Upper lobe of right lung (tissue), 1 donor: ENCODE measurements at regions not wholly inside any gene's neighbourhood (a gene's known extent, or its start where the extent isn't known, plus 50 kb on each side); places are given as distances from the start of the nearest gene placed in this dataset.
"Not testable (repeated sequence)": the region's sequence is repeated elsewhere in the genome, so short reads cannot be mapped to it uniquely, and the experiment has no call there.

Experiments used
- ATAC-seq: fragments of 200-7000 bp; cut with Tn5 transposase; one replicate; pipeline ENCODE4 v1.9.1; 2020; ENCODE audit warnings: mild to moderate bottlenecking, moderate library complexity
- DNase-seq: peaks from one replicate; pipeline ENCODE4 v3.0.0-alpha.2; 2020
- H3K27ac ChIP-seq: fragments of 200-600 bp; one replicate; pipeline ENCODE4 v1.8.0; 2022
- H3K27me3 ChIP-seq: fragments of 200-600 bp; one replicate; pipeline ENCODE4 v1.8.0; 2022; ENCODE audit warnings: mild to moderate bottlenecking
- H3K36me3 ChIP-seq: fragments of 200-600 bp; one replicate; pipeline ENCODE4 v1.8.0; 2022
- H3K4me1 ChIP-seq: fragments of 200-600 bp; one replicate; pipeline ENCODE4 v1.8.0; 2022
- H3K4me3 ChIP-seq: fragments of 200-600 bp; one replicate; pipeline ENCODE4 v1.8.0; 2022; ENCODE audit warnings: mild to moderate bottlenecking
- H3K9me3 ChIP-seq: fragments of 200-600 bp; one replicate; pipeline ENCODE4 v1.8.0; 2022
- intact Hi-C: fragments of 100-400 bp; cut with DNase I; formaldehyde crosslinking; loops from one replicate; pipeline ENCODE4 v1.11.0; 2022
- TF ChIP-seq, protein P1 (sequence below): fragments of 200-600 bp; IDR thresholded peaks from one replicate; pipeline ENCODE4 v1.8.0; 2022; ENCODE audit warnings: antibody characterized with exemption
- donor health status: DM: no; HTN: yes; CAD: no; lungs with severe emphysema.

DNA sequence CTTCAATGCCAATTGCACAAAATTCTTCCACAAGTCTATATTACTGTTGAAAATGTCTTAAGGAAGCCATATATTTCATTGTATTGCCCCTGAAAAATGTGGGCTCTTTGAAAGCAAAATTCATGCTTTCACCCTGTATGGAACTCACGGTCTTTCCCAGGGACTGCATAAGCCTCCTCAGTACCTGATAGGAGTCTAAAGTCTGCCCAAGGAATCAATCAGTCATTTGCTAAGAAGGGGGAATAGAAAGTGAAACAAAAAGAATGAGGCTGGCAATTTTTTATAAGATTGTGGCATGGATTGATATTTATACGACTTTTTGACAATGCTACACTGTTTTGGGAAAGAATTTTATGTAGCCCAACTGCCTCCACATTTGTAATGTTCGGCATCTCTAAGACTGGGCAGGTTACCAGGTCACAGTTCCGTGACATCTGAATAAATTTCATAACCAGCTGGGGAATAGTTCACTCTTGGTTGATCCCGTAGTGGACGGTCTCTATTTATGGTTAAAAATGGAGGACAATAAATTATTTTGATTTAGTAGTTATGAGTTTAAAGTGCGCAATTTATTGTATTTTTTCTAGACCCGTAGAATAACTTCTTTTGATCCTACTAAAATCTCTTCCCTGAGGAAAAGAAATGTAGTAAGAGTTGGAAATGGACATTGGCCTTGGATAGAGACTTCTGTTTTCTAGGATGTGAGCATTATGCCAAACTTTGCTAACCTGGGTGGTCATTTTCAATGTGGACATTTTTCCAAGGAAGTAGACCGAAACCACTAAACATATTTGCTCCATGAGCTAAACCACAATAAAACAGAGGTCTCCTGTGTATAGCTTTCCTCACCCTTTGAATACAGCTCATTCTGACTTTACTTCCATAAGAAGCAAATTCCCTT is 1585.4 kb downstream of the EFNB2 start:
- H3K27ac ChIP-seq: no peak overlapping the region
- DNase-seq: no peak
- no peak for ATAC-seq
- TF ChIP-seq, protein P1, sequence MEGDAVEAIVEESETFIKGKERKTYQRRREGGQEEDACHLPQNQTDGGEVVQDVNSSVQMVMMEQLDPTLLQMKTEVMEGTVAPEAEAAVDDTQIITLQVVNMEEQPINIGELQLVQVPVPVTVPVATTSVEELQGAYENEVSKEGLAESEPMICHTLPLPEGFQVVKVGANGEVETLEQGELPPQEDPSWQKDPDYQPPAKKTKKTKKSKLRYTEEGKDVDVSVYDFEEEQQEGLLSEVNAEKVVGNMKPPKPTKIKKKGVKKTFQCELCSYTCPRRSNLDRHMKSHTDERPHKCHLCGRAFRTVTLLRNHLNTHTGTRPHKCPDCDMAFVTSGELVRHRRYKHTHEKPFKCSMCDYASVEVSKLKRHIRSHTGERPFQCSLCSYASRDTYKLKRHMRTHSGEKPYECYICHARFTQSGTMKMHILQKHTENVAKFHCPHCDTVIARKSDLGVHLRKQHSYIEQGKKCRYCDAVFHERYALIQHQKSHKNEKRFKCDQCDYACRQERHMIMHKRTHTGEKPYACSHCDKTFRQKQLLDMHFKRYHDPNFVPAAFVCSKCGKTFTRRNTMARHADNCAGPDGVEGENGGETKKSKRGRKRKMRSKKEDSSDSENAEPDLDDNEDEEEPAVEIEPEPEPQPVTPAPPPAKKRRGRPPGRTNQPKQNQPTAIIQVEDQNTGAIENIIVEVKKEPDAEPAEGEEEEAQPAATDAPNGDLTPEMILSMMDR: no peak
- intact Hi-C loops: no loop called here
- H3K27me3 ChIP-seq: no peaks in the 10 kb centered on the region
- no peak overlapping the region for H3K4me3 ChIP-seq
- H3K4me1 ChIP-seq: no peaks in the 10 kb centered on the region
- no peaks in the 10 kb centered on the region for H3K9me3 ChIP-seq
- no peaks in the 10 kb centered on the region for H3K36me3 ChIP-seq

DNA sequence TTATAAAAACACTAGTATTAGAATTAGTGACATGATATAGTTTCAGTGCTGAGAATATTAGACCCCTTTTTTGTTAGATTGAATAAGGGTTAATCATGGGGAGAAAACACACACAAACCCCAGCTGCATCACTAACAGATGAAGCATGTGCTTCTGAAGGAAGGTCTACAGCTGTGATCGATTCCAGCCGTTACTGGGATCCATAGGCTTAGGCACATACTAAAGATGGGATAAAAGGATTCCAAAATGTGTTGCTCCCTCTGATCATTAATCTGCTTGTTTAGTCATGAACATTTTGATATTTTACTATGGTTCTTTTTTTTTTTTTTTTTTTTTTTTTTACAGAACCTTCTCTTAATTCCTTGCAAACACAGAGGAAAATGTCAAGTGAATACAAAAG is 1591.3 kb downstream of the EFNB2 start:
- Histone ChIP-seq H3K4me1 (no peaks in the 10 kb centered on the region), H3K4me3 (no peak overlapping the region), H3K27me3 (no peaks in the 10 kb centered on the region), H3K27ac (no peak overlapping the region), H3K9me3 (no peaks in the 10 kb centered on the region), H3K36me3 (no peaks in the 10 kb centered on the region)
- no peak for ATAC-seq
- TF ChIP-seq, protein P1: no peak
- intact Hi-C loops: no loop called here
- DNase-seq: no peak

DNA sequence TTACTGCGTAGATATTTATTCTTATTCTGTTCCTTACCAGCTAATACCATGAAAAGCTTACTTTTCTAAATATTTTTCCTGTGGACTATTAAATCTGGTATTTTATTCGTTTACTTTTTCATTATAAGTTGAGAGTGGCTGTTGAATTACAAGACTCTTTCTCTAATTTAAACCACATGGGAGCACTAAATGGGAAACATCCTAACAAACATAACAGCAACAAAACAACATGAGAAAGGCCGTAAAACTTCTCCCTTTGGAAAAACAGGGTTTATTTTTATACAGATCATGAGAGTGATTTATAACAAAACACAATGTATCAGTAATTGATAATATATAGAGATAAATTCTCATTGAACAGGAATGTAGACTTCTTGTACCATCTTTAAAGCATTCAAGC is 1592.1 kb downstream of the EFNB2 start:
- ATAC-seq: no peak
- no peaks in the 10 kb centered on the region for H3K9me3 ChIP-seq

DNA sequence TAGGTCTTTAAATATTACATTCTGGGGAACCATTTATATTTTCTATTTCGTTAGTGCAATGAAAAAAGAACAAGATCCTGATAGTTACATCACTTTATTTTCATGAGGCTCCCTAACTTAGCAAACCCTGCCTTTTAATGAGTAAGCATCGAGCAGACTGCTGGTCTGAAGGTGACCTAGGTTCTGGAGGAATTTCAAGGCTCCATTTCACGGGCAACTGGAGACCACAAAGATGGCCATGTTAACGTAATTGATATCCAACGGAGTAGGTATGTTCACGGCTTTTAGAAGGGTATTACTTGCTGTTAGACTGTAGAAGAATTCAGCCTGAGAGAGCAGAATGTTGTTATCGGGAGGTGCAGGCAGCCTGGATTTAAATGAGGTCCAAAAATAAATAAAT is 1597.6 kb downstream of the EFNB2 start:
- DNase-seq (no peak), ATAC-seq (no peak)
- Histone ChIP-seq H3K27me3 (no peaks in the 10 kb centered on the region), H3K4me3 (no peak overlapping the region), H3K9me3 (no peaks in the 10 kb centered on the region), H3K4me1 (no peaks in the 10 kb centered on the region), H3K36me3 (no peaks in the 10 kb centered on the region), H3K27ac (no peak overlapping the region)
- intact Hi-C loops: no loop called here
- TF ChIP-seq, protein P1: no peak

More for the DNA sequence above, 1592.1 kb downstream of the EFNB2 start:
- TF ChIP-seq, protein P1: no peak
- H3K4me3 ChIP-seq: no peak overlapping the region
- DNase-seq: no peak
- H3K27ac ChIP-seq: no peak overlapping the region
- no peaks in the 10 kb centered on the region for H3K4me1 ChIP-seq
- no peaks in the 10 kb centered on the region for H3K36me3 ChIP-seq
- intact Hi-C loops: no loop called here
- H3K27me3 ChIP-seq: no peaks in the 10 kb centered on the region

DNA sequence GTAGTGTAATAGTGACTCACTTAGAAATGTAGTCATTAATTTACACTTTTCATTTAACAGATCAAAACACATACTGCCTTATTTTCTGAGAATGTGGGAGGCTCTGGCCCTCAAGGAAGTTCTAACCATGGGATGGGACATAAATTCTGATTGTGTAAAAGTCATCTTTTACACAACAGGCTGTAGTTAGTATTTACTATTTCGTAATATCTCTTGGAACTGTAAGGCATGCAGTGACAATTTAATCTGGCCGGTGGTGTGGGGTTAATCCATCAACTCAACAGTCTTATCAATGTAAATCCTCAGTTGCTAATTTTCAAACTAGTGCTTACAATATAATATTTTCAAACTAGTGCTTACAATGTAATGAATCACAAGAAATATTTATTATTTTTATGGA is 1599.2 kb downstream of the EFNB2 start:
- ATAC-seq (no peak), DNase-seq (no peak)
- H3K36me3 ChIP-seq: no peaks in the 10 kb centered on the region
- TF ChIP-seq, protein P1: no peak
- H3K9me3 ChIP-seq: no peaks in the 10 kb centered on the region
- no peak overlapping the region for H3K4me3 ChIP-seq
- H3K27me3 ChIP-seq: no peaks in the 10 kb centered on the region
- no peaks in the 10 kb centered on the region for H3K4me1 ChIP-seq
- intact Hi-C loops: no loop called here
- H3K27ac ChIP-seq: no peak overlapping the region

DNA sequence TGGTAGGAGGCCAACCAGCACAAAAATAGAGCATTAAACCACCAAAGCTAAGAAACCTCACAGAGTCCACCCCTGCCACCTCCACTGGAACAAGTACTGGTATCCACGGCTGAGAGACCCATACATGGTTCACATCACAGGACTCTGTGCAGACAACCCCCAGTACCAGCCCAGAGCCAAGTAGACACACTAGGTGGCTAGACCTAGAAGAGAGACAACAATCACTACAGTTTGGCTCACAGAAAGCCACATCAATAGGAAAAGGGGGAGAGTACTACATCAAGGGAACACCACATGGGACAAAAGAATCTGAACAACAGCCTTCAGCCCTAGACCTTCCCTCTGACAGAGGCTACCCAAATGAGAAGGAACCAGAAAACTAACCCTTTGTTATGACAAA is 1614.9 kb downstream of the EFNB2 start:
- intact Hi-C loops: not testable (repeated sequence)

More for the DNA sequence above, 1614.9 kb downstream of the EFNB2 start:
- not testable (repeated sequence) for ATAC-seq, H3K27me3 ChIP-seq, H3K27ac ChIP-seq, H3K4me1 ChIP-seq, DNase-seq, H3K4me3 ChIP-seq, H3K36me3 ChIP-seq, H3K9me3 ChIP-seq
